GM21786 (cell line): ENCODE measurements at regions not wholly inside any gene's neighbourhood (a gene's known extent, or its start where the extent isn't known, plus 50 kb on each side); places are given as distances from the start of the nearest gene placed in this dataset.
A peak's percentile ranks its signal among the peaks of the same experiment; 100 is the strongest.
"Not testable (repeated sequence)": the region's sequence is repeated elsewhere in the genome, so short reads cannot be mapped to it uniquely, and the experiment has no call there.

ENCODE experiments used
- ATAC-seq: cut with Tn5 transposase; IDR thresholded peaks from one replicate; pipeline ENCODE4 v1.9.1; 2021; ENCODE audit not compliant: unreplicated experiment

- ATAC-seq = no peak
These were observed 79.6 kb downstream of the INSIG1 start for GRCh38 chr7:155377071-155377837.

GRCh38 chr7:155377838-155378579 lies 79.9 kb upstream of the EN2 start:
- no peak for ATAC-seq

GRCh38 chr7:155378580-155378934 lies 79.4 kb upstream of the EN2 start:
- no peak for ATAC-seq

- ATAC-seq = no peak
These were observed 78.7 kb upstream of the EN2 start for GRCh38 chr7:155378959-155379871.

GRCh38 chr7:155380221-155380861 lies 77.6 kb upstream of the EN2 start:
- peak; percentile 82 for ATAC-seq

- ATAC-seq = no peak
These were observed 76.7 kb upstream of the EN2 start for GRCh38 chr7:155380976-155381851.

- no peak for ATAC-seq
These were observed 75.8 kb upstream of the EN2 start for GRCh38 chr7:155381852-155382801.

- ATAC-seq = no peak
These were observed 75.1 kb upstream of the EN2 start for GRCh38 chr7:155382802-155383171.

- no peak for ATAC-seq
These were observed 74.0 kb upstream of the EN2 start for GRCh38 chr7:155383756-155384491.

- no peak for ATAC-seq
These were observed 73.2 kb upstream of the EN2 start for GRCh38 chr7:155384751-155385150.

- not testable (repeated sequence) for ATAC-seq
These were observed 72.7 kb upstream of the EN2 start for GRCh38 chr7:155385182-155385581.

GRCh38 chr7:155386608-155387007 lies 71.3 kb upstream of the EN2 start:
- ATAC-seq = no peak

- ATAC-seq = no peak
These were observed 70.8 kb upstream of the EN2 start for GRCh38 chr7:155387066-155387620.

- no peak for ATAC-seq
These were observed 69.4 kb upstream of the EN2 start for GRCh38 chr7:155388561-155388960.

GRCh38 chr7:155391414-155391813 lies 66.5 kb upstream of the EN2 start:
- ATAC-seq = no peak

- ATAC-seq = no peak
These were observed 65.0 kb upstream of the EN2 start for GRCh38 chr7:155392726-155393570.

GRCh38 chr7:155394413-155394812 lies 63.5 kb upstream of the EN2 start:
- no peak for ATAC-seq
